ENCODE measurements at regions not wholly inside any gene's neighbourhood (a gene's known extent, or its start where the extent isn't known, plus 50 kb on each side); places are given as distances from the start of the nearest gene placed in this dataset.
"Not testable (repeated sequence)": the region's sequence is repeated elsewhere in the genome, so short reads cannot be mapped to it uniquely, and the experiment has no call there.

DNA sequence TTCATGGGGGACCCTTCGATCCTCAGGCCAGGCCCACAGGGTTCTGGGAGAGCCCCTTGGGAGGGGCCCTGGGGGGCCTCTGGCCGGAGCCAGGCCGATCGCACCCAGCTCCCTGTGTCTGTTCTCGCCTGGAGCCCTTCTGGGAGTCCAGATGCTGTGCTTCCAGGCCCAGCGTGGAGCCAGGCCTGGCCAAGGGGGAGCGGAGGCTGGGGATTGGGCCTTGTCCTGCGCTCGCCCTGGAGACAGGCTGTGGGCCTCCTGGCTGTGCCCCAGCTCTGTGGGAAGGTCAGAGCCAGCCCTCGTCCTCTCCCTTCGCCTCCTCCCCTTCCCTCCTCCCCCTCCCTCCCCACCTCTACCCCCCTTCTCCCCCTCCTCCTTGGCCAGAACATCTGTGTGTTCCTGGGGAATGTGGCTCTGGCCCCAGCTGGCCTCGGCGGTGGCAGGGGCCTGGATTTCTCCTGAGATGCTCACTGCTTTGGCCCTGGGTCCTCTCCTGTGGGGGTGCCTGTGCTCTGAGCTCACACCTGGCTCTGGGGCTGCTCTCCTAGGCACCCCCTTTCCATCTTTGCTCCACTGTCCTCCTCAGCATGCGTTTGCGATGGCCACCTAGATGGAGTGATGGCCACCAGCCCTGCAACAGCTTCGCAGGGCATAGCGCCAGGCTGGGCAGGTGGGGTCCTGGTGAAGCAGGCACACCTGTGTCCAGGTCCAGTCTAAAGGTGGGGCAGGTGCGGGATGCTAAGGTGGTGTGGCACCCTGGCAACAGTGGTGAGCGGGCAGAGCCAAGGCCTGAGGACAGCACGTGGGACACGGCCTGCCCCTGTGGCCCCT, 90.6 kb upstream of the CIBAR2 start:
- no peak for DNase-seq (ENCODE audit: low read depth, low spot score)

- no peak for DNase-seq (ENCODE audit: low read depth, low spot score)
These were observed 91.2 kb upstream of the CIBAR2 start for GRCh38 chr16:85203462-85203813.

DNA sequence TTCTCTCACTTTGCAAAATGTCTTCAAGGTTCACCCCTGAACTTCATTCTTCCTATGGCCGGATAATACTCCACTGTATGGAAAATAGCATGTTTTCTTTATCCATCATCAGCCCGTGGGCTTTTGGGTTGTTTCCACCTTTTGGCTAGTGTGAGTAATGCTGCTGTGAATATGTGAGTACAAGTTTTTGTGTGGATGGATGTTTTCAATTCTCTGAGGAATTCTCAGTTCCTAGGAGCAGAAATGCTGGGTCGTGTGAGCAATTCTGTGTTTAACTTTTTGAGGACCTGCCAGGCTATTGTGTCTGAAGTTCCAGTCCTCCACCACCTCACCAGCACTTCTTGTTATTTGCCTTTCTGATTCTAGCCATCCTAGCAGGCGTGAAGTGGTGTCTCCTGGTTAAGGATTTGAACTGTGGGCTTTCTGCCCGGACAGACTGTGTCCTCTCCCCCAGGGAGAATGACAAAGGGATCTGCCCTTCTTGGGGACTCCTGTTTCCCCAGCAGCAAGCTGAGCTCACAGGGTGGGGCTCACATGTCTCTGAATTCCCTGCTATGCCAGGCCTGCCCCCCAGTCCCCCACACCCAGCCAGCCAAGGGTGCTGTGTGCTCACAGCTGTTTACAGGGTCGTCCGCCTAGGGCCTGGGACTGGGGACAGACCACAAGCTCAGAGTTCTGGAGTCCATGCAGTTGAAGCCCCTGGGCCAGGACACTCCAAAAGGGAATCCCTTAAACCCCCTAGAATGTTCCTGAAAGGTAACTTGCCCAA, 92.2 kb upstream of the CIBAR2 start:
- no peak for DNase-seq (ENCODE audit: low read depth, low spot score)

- not testable (repeated sequence) for DNase-seq (ENCODE audit: low read depth, low spot score)
These were observed 93.0 kb upstream of the CIBAR2 start for GRCh38 chr16:85205257-85205656.

DNA sequence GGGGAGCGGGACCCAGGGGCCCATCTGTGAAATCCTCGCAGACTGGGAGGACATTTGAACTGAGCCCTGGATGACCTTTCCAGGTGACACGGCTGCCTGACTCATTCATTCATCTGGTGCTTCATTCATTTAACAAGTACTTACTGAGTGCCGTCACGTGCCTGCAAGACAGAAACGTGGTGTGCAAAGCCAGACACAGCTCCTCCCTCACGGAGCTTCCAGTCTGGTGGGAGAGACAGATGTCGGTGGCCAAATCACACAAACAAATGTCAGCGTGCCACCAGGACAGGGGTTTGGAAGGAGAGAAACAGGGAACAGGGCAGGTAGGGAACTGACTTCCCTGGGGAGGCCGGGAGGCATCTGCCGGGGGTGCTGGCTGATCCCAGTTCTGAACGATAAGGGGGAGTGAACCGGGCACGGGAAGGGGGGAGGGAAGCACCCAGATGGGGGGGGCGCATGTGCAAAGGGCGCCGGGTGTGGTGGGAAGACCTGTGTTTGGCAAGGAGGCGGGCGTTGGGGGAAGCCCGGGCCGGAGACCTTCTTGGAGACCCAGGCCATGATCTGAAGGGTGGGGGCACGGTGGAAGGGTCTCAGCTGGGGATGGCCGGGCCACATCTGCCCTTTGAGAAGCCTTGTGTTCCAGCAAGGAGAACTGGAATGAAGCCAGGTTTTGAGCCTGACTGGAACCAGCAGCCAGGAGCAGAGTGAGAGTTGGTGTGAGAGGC, 93.6 kb upstream of the CIBAR2 start:
- no peak for DNase-seq (ENCODE audit: low read depth, low spot score)

GRCh38 chr16:85206472-85207356, 94.4 kb upstream of the CIBAR2 start:
- DNase-seq (ENCODE audit: low read depth, low spot score) = no peak

- DNase-seq (ENCODE audit: low read depth, low spot score) = no peak
These were observed 95.2 kb upstream of the CIBAR2 start for GRCh38 chr16:85207357-85207921.

- no peak for DNase-seq (ENCODE audit: low read depth, low spot score)
These were observed 95.9 kb upstream of the CIBAR2 start for GRCh38 chr16:85208181-85208580.

DNA sequence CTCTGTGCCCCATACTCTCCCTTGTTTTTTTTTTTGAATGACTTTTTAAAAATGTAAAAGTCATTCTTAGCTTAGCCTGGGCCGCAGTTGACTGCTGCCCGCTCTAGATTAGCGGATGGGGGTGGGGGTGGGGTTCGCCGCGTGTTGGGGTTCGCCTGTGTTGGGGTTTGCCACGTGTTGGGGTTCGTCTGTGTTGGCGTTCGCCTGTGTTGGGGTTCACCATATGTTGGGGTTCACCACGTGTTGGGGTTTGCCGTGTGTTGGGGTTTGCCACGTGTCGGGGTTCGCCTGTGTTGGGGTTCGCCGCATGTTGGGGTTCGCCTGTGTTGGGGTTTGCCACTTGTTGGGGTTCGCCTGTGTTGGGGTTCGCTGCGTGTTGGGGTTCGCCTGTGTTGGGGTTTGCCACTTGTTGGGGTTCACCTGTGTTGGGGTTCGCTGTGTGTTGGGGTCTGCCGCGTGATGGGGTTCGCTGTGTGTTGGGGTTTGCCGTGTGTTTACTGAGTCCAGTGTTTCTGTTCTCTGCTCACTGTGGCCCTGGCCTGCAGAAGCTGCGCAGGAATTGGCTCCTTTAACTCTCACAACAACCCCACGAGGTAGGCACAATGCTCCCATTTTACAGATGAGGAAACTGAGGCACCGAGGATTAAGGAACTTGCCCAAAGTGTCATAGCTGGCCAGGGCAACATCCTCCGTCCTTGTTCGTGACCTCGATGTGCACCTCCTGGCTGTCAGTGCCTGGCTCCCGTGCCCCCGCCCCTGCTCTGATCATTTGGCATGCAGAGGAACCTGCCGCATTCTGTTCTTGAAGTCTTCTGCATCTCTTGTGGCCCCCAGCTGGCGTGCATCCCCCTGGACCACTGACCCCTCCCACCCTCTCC, 96.6 kb upstream of the CIBAR2 start:
- no peak for DNase-seq (ENCODE audit: low read depth, low spot score)

DNA sequence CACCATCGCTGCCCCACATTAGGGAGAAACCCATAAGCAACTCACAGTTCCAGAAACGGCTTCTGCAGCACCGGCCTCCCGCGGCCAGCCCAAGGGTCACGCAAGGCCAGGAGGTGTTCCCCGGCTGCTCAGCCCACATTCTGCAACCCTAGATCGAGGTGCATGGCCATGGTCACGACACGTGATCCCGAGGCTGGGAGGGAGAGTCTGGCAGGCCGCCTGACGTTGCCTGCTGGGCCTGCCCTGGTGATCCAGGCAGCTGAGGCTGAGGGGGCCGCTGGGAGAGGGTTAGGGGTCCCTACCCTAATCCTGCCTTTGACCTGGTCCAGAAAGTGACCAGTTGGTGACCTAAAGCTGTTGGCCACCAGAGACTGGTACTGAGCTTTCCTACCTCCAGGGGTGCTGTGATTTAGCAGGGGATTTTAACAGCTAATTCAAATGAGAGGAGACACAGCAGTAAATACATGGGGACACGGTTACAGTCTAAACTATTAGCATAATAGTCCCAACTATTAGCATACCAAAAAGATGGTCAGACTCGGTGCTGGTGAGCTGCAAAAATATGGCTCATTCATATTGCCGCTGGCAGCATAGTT, 97.4 kb upstream of the CIBAR2 start:
- DNase-seq (ENCODE audit: low read depth, low spot score) = no peak

DNA sequence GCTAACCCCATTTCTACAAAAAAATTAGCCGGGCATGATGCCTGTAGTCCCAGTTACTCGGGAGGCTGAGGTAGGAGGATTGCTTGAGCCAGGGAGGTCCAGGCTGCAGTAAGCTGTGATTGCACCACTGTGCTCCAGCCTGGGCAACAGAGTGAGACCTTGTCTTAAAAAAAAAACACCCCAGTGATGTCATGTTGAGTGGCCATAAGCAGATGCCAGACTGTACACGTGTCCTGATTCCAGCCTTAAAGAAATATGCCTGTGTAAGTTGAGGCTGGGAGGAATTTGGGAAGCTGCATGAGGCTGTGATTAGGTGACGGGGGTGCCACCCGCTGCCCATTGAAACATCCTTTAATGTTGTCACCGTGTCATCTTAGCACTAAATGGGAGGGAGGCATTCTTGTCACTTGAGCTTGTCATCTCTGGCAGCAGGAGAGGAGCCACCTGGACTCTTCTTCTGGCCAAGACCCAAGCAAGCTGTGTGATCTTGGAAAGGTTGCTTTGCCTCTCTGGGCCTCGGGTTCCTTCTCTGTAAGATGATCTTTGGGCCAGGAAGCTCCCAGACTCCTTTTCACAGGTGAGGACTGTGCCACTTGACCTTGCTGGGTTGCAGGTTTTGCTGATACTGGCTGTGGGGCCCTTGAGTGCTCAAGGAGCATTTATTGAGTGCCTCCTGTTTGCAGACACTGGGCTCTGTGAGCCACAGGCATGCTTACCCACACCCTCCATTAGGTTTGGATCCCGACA, 98.3 kb upstream of the CIBAR2 start:
- no peak for DNase-seq (ENCODE audit: low read depth, low spot score)

DNA sequence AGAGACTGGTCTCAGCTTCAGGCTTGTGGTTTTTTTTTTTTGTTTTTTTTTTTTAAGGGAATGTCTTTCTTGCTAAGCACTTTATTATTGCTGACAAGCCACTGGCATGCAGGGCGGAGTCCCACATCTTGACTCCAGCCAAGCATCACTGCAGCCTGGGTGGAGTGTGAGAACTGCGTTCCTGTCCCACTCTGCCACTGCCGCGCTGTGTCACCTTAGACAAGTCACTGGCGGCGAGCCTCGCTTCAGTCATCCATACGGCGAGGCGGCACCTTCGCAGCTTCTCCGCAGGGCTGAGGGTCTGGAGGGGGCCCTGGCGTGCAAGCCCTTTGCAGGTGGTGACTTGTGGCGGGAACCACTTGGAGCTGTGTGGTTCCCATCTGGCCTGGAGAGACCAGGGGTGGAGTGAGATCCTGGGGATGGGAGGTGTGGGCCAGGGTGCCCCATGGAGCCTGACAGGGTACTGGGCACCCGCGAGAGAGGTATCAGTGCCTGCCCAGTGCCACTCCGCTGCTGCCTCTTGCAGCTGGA, 99.1 kb upstream of the CIBAR2 start:
- no peak for DNase-seq (ENCODE audit: low read depth, low spot score)

- DNase-seq (ENCODE audit: low read depth, low spot score) = no peak
These were observed 101.8 kb upstream of the CIBAR2 start for GRCh38 chr16:85213926-85214675.

DNA sequence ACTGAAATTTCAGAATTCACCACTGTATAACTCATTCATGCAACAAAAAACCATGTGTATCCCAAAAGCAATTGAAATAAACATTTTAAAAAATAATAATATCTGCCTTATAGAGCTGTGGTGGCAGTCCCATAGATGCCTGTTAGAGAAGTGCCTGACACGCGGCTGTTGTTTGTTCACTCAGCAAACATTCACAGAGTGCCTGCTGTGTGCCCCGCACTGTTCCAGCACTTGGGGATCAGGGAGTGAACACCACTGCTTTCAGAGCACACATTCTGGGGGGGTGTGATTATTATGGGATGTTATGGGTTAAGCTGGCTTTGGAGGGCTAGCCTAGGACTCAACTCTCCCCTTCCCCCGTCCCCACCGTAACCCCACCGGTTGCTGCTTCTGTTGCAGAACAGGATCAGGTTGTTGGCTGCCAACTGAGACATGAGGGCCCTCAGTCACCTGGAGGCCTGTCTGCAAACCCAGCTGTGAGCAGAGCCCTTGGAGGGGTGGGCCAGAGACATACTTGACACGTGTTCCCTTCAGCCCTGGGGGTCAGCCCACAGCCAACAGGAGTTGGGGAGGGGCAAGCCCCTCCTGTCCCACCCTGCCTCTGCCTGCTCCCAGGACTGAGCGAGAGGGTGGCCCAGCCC, 103.3 kb upstream of the CIBAR2 start:
- no peak for DNase-seq (ENCODE audit: low read depth, low spot score)

DNA sequence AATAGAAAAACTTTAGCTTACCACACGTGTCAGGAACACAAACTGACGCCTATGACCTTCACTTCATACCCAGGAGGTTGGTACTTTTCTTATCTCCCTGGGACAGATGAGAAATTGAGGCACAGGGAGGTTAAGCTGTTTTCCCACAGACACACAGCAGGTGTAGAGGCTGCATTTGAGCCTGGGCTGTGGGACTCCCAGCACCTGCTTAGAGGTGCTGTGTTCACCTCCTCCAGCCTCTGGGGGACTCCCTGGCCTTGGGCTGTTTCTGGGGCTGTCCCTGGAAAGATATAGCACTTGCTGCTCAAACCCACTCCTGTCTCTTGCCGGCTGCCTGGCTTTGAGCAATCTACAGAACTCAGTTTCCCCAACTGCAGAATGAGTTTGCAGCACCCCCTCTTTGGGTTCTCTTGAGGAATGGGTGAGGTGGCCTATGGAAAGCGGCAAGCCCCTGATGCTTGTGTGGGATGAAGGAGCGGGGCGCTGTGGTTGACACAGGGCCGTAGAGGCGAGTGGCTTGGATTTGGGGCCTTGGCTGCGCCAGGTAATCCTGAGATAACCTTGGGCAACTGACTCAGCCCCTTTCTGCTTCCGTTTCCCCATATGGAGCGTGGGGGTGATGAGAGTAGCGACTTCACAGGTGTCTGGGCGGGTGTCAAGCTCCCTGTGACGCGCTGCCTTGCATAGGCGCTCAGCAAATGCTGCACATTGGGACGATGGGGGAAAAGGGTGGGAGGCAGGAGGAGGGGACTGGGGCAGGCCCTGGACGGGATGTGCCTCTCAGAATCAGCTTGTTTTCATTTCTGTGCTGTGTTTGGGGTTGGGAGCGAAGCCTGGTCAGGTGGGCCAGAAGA, 104.5 kb upstream of the CIBAR2 start:
- DNase-seq (ENCODE audit: low read depth, low spot score) = no peak

DNA sequence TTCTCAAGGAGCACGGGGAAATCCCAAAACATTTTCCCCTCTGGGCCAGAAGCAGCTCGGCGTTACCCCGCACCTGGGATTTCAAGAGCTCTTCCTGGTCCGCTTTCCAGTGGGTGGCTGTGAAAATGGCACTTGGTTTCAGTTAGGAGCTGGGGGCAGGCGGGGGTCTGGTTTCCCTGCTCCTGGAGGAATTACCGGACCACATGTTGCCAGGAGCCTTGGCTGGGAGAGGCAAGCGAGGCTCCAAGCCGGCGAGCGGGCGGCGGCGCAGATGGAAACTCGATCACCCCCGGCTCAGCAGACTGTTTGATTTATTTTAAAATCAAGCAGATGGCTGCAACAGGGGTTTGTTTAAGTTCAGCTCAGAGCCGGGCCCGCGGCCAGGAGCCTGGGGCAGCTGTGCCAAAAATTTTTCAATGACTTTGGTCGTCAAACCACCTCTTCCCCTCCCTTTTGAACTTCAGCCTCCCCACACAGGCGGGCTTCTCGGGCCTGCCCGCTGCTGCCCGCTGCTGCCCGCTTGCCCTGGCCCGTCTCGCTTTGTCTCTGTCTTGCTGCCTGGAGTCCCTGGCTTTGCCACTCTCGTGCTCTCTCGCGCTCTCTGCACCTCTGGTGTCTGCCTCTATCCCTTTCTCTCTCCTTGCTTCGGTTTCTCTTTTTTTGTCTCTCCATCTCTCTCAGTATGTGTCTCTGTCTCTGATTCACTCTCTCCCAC, 108.0 kb upstream of the CIBAR2 start:
- DNase-seq (ENCODE audit: low read depth, low spot score) = no peak
